ENCODE measurements at regions not wholly inside any gene's neighbourhood (a gene's known extent, or its start where the extent isn't known, plus 50 kb on each side); places are given as distances from the start of the nearest gene placed in this dataset.
"Not testable (repeated sequence)": the region's sequence is repeated elsewhere in the genome, so short reads cannot be mapped to it uniquely, and the experiment has no call there.

DNA sequence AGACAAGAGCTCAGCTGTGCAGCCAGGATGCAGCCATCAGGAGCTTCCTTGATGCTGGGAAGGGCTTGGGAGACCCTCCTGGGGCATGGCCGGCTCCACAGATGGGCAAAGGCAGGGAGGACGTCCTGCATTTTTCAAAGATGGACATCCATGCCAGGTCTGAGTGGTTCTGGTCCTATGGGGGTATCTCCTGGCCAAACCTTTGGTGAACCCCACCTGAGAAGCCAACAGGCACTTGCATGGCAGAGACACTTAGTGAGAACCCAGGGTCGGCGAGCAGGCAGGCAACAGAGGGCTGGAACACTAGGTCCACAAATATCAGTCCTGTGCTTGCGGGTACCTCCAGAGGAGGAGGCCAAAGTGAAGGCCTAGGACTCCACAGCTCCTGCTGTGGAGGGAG, 70.0 kb downstream of the KCTD15 start:
- DNase-seq (ENCODE audit: low read depth) = no peak

DNA sequence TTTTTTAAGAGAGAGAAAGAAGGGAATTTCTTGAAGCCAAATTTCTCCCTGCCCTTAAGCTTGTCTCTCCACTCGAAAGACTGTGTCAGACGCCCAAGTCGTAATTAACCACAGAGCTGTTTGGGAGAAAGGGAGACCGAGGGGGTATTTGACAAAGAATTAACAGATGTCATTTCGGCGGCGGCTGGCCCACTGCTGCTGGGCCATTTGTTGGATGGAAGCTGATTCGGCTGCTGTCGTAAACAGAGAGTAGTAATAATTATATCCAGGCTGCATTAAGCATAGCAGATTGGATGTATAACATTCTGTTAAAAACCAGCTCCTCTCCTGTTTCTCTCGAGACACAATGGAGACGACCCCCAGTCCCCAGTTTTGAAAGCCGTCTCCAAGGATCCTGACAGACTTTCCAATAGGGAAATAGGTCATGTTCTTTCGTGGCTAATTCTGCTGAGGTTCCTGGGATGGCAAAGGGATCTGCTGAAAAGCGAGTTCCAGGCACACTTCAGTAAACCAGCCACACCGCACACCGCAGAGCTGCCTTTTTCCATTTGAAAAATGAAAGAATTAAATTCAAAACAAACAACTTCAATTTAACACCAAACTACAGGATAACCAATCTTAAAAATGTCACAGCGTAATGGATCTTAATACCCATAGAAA, 71.5 kb downstream of the KCTD15 start:
- DNase-seq (ENCODE audit: low read depth) = no peak

DNA sequence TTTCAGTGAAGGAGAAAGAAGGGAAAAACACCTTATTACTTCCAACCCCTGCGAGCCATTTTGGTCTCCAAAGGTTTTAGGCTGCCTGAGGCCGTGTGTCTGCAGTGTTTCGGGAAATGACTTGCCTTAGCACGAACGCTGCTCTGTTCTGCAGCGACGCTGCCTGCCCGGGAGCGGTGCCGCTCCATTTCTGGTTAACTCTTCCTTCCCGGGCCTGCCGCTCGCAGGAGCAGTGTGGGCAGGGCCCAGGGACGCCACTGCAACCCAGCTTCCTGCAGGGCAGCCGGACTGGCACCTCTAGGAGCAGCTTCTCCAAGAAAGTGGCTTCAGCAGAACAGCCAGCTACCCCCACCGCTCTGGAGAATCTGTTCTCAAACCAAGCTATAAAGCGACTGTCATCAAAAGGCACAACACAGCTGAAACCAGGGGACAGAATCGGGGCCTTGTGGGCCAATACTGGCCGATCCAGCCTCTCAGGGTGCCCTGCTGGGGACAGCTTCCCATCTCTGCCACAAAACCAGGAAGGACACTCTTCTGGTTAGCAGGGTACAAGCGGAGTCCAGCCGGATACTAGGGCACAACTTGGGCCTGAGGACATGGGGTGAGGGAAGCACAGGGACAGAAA, 72.2 kb downstream of the KCTD15 start:
- peak; percentile 26 for DNase-seq (ENCODE audit: low read depth)

DNA sequence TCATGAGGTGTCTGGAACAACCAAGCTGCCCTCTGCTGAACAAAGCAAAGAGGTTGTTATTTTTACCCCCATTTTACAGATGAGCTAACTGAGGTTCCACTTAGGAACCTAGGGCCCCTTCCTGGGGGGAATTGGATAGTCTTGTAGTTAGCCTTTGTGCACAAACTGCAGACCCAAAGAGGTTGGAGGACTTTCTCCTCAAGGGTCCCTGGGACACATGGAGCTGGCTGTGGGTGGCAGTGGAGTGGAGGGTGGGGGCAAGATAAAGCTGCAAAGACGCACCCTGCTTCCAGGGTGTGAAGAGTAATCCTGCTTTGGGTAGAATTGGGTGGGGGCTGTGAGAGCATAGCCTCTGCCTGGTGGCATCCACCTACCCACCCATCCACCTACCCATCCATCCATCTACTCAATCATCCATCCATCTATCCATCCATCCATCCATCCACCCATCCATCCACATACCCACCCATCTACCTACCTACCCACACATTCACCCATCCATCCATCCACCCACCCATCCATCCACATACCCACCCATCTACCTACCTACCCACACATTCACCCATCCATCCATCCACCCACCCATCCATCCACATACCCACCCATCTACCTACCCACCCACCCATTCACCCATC, 73.7 kb downstream of the KCTD15 start:
- not testable (repeated sequence) for DNase-seq (ENCODE audit: low read depth)

DNA sequence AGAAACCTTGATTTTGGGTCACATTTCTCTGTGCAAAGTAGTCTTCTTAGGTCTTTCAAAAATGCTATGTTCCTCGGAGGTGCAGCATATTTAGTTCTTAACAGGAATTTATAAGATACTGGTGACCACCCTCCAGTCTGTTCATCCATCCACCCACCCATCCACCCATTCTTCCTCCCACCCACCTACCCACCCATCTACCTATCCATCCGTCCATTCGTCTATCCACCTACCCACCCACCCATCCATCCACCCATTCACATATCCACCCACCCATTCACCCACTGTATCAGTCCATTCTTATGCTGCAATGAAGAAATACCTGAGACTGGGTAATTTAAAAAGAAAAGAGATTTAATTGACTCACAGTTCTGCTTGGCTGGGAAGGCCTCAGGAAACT, 74.9 kb downstream of the KCTD15 start:
- DNase-seq (ENCODE audit: low read depth) = no peak

DNA sequence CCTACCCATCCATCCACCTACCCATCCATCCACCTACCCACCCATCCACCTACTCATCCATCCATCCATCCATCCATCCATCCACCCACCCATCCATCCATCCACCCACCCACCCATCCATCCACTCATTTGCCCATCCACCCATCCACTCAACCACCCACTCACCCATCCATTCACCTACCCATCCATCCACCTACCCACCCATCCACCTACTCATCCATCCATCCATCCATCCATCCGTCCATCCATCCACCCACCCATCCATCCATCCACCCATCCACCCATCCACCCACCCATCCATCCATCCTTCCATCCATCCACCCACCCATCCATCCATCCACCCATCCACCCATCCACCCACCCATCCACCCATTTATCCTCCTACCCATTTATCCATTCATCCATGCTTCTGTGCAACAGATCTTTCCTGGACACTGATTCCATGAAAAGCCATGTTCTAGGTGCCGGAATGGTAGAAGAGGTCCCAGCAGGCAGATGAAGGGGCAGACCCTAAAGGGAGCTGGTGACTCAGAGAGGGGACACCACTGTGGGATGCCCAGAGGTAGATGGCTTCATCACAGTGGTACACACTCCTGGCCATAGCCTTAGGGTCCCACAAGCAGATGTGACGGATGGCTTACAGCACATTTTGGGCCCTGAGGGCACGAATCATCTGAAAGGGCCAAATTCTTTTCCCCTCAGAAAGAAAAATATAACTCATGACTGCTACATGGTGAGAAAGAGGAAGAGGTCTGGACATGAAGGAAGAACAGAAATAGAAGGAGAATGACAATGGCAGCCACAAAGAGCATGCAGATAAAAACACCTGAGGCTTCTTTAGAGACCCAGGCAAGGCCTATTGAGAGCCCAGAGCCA, 76.0 kb downstream of the KCTD15 start:
- DNase-seq (ENCODE audit: low read depth) = peak; percentile 49

DNA sequence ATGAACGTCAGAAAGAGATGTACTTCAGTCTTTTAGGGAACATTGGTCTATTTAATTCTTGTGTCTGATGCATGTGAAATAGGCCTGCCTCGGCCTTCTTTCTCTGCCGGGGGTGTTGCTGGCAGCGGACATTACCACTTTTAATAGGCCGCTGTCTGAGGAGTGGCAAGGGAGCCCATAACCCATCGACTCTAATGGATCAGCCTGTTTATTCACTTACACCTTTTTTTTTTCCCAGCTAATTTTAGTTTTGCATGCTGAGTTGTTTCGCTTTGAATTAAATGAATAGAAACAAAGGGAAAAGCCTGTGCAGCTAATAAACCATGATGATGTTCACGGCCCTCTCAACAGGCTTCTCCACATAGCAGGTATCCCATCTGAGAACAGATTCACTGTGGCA, 78.4 kb downstream of the KCTD15 start:
- DNase-seq (ENCODE audit: low read depth) = no peak

DNA sequence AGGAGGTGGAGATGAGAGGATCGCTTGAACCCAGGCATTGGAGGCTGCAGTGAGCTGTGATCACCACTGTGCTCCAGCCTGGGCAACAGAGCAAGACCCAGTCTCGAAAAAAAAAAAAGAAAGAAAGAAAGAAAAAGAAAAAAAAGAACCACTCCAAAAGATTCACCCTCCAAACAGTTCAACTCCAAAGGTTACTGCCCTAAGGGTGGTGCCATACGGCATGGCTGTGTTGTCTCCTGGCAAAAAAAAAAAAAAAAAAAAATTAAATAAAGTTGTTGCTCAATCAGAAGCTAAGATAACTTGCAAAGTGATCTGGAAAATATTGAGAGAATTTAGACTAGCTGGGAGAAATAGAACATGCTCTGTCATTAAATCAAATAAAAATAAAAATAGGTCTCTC, 79.5 kb downstream of the KCTD15 start:
- no peak for DNase-seq (ENCODE audit: low read depth)

DNA sequence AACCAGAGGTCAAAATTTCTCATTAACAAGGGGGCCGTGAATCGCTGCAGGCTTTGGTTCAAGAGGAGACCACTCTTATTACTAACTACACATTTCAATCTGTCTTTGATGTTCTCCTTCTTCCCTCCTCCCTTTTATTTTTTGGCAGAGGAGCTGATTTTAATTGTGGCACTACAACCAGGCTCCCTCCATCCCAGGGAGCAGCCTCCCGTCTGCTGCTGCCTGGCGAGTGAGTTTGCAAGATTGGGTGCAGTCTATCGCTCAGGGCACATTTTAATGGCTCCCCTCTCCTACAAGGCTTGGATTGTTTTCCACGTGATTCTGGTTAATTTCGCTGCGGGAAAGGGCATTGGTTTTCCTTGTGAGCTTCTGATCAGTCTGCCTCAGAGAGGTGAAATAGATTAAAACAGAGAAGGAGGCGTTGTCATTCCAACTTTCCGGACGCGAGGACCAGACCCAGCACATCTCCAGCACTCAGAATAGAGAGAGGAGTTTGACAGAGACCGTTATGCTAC, 81.4 kb downstream of the KCTD15 start:
- no peak for DNase-seq (ENCODE audit: low read depth)

DNA sequence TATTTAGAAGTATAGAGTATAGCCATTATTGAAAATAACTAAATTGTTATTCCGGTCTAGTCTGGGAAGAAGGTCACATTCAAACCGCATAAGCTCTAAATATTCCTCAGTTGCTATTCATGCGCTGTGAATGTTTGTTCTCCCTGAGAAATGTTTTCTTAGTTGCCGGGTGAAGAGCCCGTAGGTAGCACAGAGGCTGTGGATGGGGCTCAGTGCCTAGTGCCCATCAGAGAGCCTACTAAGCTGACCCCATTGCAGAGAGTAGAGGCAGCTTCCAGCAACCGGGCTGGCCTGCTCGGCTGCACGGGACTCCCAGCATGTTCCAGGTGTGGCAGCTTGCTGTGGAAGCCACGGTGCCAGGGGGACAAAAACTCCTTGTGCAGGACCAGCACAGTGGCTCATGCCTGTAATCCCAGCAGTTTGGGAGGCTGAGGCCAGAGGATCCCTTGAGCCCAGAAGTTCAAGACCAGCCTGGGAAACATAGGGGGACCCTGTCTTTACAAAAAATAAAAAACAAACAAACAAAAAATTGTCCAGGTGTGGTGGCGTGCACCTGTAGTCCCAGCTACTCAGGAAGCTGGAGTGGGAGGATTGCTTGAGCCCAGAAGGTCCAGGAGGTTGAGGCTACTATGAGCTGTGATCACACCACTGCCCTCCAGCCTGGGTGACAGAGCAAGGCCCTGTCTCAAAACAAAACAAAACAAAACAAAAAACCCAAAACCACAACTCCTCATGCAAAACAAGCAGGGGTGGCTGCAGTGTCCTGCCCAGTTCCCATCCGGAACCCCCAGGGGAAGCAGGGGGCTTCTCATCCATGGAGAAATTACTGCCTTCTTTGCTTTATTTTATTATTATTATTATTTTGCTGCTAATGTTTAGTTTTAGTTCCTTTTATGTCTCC, 82.5 kb downstream of the KCTD15 start:
- no peak for DNase-seq (ENCODE audit: low read depth)

DNA sequence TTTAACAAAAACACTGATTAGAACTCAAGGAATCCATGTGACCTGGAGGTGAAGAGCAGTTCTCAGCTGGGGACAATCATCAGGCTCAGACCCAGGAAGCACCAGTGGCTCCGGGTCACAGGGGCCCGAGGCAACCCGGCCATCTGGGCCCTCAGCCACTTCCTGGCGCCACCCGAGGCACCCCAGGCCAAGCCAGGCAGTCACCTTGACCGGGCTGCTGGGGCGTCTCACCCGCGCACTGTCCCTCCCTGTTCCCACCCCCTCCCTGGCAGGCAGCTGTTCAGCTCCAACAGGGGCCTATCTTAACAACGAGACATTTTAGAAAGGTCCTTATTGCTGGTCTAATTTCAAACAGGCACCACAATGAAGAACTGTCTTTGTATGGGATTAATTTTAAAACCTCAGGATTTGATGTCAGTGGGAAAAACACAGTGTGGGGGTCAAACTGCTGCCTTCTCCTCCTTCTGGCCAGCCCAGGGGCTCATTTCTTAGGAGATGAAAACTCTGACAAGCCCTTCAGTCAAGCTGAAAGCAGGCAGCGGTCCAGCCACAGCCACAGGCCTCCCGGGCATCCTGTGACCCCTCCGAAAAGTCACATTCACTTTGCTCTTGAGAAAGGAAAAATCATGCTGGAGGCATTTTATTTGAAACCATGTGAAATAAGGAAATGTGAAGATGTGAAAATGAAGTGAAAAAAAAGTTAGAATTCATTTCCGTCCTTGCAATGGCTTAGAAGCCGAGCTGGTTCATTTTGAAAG, 83.3 kb downstream of the KCTD15 start:
- DNase-seq (ENCODE audit: low read depth) = peak; percentile 12

DNA sequence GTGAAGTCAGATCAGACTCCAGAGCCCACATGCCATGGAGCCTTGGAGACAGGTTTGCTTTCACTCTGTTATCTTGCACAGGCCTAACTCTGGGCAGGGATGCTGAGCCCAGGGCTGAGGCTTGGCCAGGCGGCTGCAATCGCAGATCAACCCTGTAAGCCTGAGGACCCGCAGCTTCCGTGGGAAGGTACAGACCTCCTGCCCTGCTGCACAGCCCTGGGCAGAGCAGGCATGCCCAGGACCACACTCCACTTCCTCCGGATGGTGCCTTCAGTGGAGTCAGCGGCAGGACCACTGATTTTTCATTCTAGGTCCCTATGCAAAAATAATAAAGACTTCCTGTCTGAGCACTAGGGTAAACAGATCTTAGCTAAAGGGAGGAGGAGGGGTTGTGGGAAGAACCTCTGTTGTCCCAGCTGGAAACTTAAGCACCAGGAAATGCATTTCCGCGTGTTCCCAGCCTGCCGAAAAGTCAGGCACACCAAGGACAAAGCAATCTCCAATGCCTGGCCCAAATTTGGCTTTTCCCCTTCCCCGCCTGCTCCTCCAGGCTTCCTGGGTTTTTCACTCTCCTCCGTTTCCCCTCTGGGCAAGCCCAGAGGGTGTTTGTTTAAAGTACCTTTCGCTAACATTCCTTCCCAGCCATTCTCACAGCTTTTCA, 87.3 kb downstream of the KCTD15 start:
- DNase-seq (ENCODE audit: low read depth) = no peak

DNA sequence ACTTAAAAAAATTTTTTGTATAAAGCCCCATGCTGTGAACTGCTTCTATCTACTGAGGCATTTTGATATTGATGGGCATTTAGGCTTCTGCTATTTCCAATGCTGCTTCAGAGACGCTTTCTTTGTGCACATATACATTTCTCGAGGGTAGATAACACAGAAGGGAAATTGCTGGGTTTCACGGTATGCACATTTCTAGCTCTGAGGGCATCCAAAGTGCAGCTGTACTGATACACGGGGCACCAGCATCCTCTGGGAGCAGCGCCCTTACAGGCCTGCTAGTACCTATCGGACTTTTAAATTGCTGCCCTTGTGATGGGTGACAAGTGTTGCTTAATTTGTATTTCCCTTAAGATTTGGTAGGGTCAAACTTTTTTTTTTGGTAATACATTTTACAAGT, 88.6 kb downstream of the KCTD15 start:
- no peak for DNase-seq (ENCODE audit: low read depth)

DNA sequence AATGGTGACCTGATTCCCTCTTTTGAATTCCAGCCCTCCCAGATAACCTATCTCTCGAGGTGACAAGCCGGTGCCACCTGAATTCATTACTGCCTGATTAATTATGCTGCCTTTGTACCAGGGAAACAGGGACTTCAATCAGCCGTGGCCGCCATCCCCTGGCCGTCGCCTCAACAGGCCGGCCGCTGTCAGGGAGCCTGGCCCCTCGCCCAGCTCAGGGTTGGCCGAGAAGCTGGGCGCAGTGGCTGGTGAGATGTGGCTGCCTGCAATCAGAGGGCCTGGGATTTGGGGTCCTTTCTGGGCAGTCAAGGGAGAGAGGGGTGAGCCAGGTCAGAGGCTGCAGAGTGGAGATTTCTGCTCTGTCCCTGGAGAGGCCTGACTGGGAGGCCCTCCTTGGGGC, 91.2 kb downstream of the KCTD15 start:
- DNase-seq (ENCODE audit: low read depth) = no peak

DNA sequence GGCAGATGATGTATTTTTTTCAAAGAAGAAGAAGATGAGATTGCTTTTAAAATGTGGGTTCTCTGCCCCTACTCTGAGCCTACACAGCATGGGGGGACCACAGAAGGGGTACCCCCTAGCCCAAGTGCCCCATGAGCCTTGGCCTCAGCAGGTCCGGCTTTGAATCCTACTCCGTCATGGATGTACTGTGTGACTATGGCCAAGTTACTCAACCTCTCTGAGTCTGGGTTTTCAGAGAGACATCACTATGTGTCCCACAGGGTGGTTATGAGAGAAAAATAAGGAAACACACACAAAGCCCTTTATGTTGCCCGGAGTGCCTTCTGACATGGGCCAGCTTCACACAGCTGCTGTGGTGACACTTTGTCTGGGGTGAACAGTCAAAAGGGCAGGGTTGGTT, 92.0 kb downstream of the KCTD15 start:
- DNase-seq (ENCODE audit: low read depth) = no peak

DNA sequence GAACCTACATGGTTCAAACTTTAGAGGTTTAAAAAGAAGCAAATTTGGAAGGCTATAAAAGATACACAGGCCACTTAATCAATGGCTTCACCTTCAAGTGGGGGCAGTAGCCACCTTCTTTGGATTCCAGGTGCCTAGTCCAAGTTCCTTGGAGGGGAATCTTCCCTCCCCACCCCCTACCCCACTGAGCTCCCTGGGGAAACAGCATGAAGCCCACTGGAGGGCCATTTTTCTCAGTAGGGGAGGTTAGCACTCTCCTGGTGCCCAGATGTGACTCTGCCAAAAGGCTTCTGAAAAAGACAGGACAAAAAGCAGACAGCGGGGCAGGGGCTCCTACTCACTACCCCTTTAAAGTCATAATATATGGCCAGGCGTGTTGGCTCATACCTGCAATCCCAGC, 93.9 kb downstream of the KCTD15 start:
- no peak for DNase-seq (ENCODE audit: low read depth)

DNA sequence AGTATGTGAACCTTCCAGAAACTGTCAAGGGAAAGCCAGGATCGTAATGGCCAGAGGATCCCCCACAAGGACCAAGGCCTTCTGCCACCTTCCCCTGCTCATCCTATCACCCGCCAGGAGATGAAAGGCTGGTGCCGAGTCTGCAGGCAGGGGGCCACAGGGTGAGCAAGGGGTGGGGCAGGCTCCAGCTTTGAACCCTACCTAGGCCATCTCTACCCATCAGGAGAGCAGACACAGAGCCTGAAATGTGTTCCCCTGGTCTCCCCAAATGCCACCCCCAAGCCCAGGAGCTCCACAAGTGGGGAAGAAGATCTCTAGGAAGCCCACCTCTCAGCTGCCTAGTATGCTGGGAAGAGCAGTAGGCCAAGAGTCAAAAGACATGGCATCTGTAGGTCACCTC, 95.1 kb downstream of the KCTD15 start:
- DNase-seq (ENCODE audit: low read depth) = no peak

DNA sequence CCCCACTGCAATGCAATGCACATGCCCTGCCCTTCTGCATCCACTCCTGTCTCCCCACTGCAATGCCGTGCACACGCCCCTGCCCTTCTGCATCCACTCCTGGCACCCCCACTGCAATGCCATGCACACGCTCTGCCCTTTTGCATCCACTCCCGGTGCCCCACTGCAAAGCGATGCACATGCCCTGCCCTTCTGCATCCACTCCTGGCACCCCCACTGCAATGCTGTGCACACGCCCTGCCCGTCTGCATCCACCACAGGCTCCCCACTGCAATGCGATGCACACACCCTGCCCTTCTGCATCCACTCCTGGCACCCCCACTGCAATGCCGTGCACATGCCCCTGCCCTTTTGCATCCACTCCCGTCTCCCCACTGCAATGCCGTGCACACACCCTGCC, 98.1 kb downstream of the KCTD15 start:
- DNase-seq (ENCODE audit: low read depth) = no peak

DNA sequence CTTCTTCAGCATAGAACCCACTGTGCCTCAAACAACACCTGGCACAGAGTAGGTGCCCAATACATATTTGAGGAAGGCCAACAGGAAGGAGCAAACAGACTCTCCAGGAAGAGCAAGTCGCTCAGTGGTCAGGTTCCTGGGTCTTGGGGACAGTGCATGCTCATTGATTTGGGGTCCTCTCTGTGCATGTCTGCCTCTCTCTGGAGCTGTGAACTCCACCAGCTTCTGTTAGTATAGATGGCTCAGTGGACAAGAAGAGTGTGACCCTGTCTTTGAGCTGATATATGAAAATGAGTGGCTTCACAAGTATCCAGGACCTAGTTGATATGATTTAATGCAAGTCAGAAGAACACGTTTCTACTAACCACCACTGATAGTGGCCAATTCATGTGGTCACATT, 98.7 kb downstream of the KCTD15 start:
- no peak for DNase-seq (ENCODE audit: low read depth)

DNA sequence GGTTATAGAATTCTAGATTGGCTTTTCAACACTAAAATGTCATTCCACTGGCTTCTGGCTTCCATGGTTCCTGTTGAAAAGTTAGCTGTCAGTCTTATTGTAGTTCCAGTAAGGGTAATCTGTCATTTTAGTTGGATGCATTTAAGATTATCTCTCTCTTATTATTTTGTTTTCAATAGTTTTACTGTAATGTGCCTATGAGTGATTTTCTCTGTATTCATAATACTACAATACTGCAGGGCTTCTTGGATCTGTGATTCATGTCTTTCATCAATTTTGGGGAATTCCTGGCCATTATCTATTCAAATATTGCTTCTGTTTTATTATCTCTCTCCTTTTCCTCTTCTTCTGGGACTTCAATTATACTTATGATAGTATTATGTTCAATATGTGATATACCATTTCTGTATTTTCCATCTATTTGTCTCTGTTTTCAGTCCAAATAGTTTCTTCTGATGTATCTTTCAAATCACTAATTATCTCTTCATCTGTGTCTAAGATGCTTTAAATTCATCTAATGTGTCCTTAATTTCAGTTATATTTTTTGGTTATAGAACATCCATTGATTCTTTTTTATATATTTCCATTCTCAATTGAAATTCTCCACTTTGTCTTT, 101.5 kb downstream of the KCTD15 start:
- no peak for DNase-seq (ENCODE audit: low read depth)

All from ELR (cell line).